HepG2 (cell line): ENCODE measurements at regions not wholly inside any gene's neighbourhood (a gene's known extent, or its start where the extent isn't known, plus 50 kb on each side); places are given as distances from the start of the nearest gene placed in this dataset.

Experiments
- ATAC-seq: fragments of 200-7000 bp; cut with Tn5 transposase; 3 replicates; pipeline ENCODE4 v1.9.1; 2020; ENCODE audit warnings: mild to moderate bottlenecking, moderate library complexity
- BruUV-seq: library from RNA; stranded (reverse); fragments of 400-500 nt; replicated peaks from 2 replicates; lab custom pipeline; 2021; lab: Mats Ljungman, UMichigan
- CTCF ChIA-PET: fragments of 300-600 bp; formaldehyde crosslinking; extraction: SDS; loops from one replicate; lab custom pipeline; 2021; ENCODE audit warnings: low total read pairs, inconsistent platforms, low intra/inter-chr PET ratio; lab: Yijun Ruan, JAX
- POLR2A ChIA-PET: fragments of 350-600 bp; sonication (Branson Sonifier 250); formaldehyde crosslinking; loops from one replicate; lab custom pipeline; 2020; ENCODE audit warnings: antibody characterized with exemption, inconsistent platforms; lab: Yijun Ruan, JAX
- DNase-seq: peaks from one replicate; pipeline ENCODE4 v3.0.0-alpha.2; 2015; ENCODE audit warnings: low spot score
- FAIRE-seq: peaks from 3 replicates; lab custom pipeline; 2011; peaks lifted over from hg19 to GRCh38; lab: Jason Lieb, UNC
- H2AFZ ChIP-seq: one replicate; pipeline ENCODE4 v1.6.1; 2011; ENCODE audit warnings: low read length, inconsistent platforms
- H3K27ac ChIP-seq: fragments of 300-600 bp; 3 replicates; pipeline ENCODE4 v1.8.0; 2011; ENCODE audit warnings: mixed run types, mild to moderate bottlenecking, mixed read lengths, low read length, inconsistent platforms; ENCODE audit not compliant: insufficient read depth; ENCODE audit errors: extremely low read length
- H3K27me3 ChIP-seq, 2 experiments: fragments of 200-600 bp in 1 of 2; 2 replicates in 1 of 2; 3 replicates in 1 of 2; pipeline versions ENCODE4 v1.6.0 to v1.8.0; 2011; ENCODE audit warnings: low read length in 2 of 2, mild to moderate bottlenecking in 2 of 2, moderate library complexity in 2 of 2, inconsistent platforms in 1 of 2; ENCODE audit not compliant: insufficient read depth in 2 of 2, control insufficient read depth in 1 of 2
- H3K36me3 ChIP-seq, 2 experiments: fragments of 200-600 bp in 1 of 2; replicated peaks in 1 of 2; 2 replicates in 1 of 2; 3 replicates in 1 of 2; pipeline versions ENCODE4 v1.5.1 to v1.8.0; 2011; ENCODE audit warnings: low read length in 2 of 2, inconsistent platforms in 1 of 2; ENCODE audit not compliant: insufficient read depth in 2 of 2, control insufficient read depth in 1 of 2
- H3K4me1 ChIP-seq: 2 replicates; pipeline ENCODE4 v1.5.1; 2012; ENCODE audit warnings: low read length, inconsistent platforms; ENCODE audit not compliant: insufficient read depth
- H3K4me2 ChIP-seq: 2 replicates; pipeline ENCODE4 v1.6.0; 2011; ENCODE audit warnings: low read depth, low read length, inconsistent platforms
- H3K4me3 ChIP-seq, 3 experiments: fragments of 200-600 bp in 1 of 3; sonication (generic), shearing (Covaris generic) in 1 of 3; replicated peaks in 1 of 3; 2 replicates each; pipeline ENCODE4 v1.5.1; 2011 to 2016; ENCODE audit warnings: low read length in 3 of 3, inconsistent platforms in 2 of 3, low read depth in 2 of 3, mild to moderate bottlenecking in 2 of 3, control low read depth in 1 of 3, mixed read lengths in 1 of 3; ENCODE audit not compliant: insufficient read depth in 1 of 3
- H3K79me2 ChIP-seq: one replicate; pipeline ENCODE4 v1.6.1; 2011; ENCODE audit warnings: low read length, inconsistent platforms; ENCODE audit not compliant: insufficient read depth
- H3K9ac ChIP-seq: 2 replicates; pipeline ENCODE4 v1.6.0; 2011; ENCODE audit warnings: mild to moderate bottlenecking, low read depth, low read length, inconsistent platforms; ENCODE audit not compliant: insufficient read depth
- H3K9me3 ChIP-seq: 2 replicates; pipeline ENCODE4 v1.5.1; 2012; ENCODE audit warnings: mild to moderate bottlenecking, low read length
- H4K20me1 ChIP-seq: 2 replicates; pipeline ENCODE4 v1.6.0; 2011; ENCODE audit warnings: inconsistent platforms, mild to moderate bottlenecking, low read length, moderate library complexity; ENCODE audit not compliant: insufficient read depth
- HBP1 ChIP-seq: IDR thresholded peaks from 2 replicates; pipeline ENCODE4 v1.6.1; 2016; ENCODE audit warnings: low read depth, control low read depth
- REPIN1 ChIP-seq: sonication (generic); formaldehyde crosslinking; IDR thresholded peaks from 2 replicates; pipeline ENCODE4 v1.8.0; 2022; ENCODE audit warnings: missing genetic modification reagents, low read depth, mild to moderate bottlenecking, borderline replicate concordance
- ZNF446 ChIP-seq: sonication (generic); formaldehyde crosslinking; IDR thresholded peaks from 2 replicates; pipeline ENCODE4 v1.5.0; 2020; ENCODE audit warnings: mild to moderate bottlenecking, missing genetic modification reagents
- ZNF678 ChIP-seq: sonication (generic); formaldehyde crosslinking; IDR thresholded peaks from 2 replicates; pipeline ENCODE4 v1.4.0; 2020; ENCODE audit warnings: mild to moderate bottlenecking, missing genetic modification reagents
- WGBS: methylation state at CpG from one replicate; pipeline ENCODE4 v1.1.6; 2017; ENCODE audit warnings: low lambda C conversion rate; 5-methylcytosine and 5-hydroxymethylcytosine counted together
- in situ Hi-C: cut with HindIII; loops from 2 replicates; pipeline ENCODE4 v1.10.0; 2017; ENCODE audit warnings: low pct_unique_long_range_greater_than_20kb; ENCODE audit not compliant: extremely low pct_ligation_motif_present
- intact Hi-C: fragments of 100-400 bp; cut with micrococcal nuclease; formaldehyde crosslinking; loops from one replicate; pipeline ENCODE4 v1.10.0; 2022; ENCODE audit not compliant: unreplicated experiment
- TF ChIP-seq, protein P1 (sequence below): sonication (generic); formaldehyde crosslinking; IDR thresholded peaks from 2 replicates; pipeline ENCODE4 v1.5.1; 2020; ENCODE audit warnings: mild to moderate bottlenecking, missing genetic modification reagents, moderate library complexity

DNA sequence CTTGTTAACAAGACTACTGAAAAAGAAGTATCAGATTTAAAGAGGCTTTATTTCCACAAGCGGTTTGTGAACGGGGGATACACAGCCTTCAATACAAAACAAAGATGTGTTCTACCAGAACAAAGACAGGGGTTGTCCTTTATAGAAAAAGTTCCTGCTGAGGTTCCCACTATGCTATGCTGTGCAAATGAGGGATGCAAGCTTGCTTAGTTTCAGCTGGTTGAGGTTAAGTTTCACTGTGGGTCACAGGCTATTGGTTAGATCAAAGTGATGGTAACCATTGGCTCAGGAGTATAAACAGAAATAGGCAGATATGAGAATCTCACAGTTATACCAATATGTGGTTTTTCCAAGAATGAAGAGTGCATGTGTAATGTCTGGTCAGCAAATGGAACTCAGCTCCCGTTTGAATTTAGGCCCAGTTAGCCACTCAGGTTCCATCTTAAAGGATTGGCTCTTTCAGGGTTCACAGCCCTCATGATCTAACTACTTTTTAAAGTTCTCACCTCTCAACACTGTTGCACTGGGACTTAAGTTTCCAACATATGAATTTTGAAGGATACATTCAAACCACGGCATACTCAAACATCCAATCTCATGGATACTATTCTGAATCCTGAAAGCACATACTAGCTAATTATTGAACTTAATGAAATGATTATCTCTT, 215.4 kb upstream of the DCN start:
- no peak overlapping the region for H3K9ac ChIP-seq
- in situ Hi-C loops (loop anchor here (25.0 kb wide), 2 partner anchors 1014 to 1214 kb away; no protein-coding TSS in a partner anchor), intact Hi-C loops (no loop called here)
- H3K4me2 ChIP-seq, result no peak overlapping the region
- H3K27ac ChIP-seq, result no peak overlapping the region
- ChIA-PET POLR2A (no interaction called here), CTCF (no interaction called here)
- no peaks in the 10 kb centered on the region for H4K20me1 ChIP-seq
- DNase-seq (no peak), FAIRE-seq (no peak), ATAC-seq (no peak)
- H3K79me2 ChIP-seq, result no peaks in the 10 kb centered on the region
- BruUV-seq, result no TSS peak
- no peaks in the 10 kb centered on the region for H3K27me3 ChIP-seq
- H3K9me3 ChIP-seq, result peaks cover 11% of the 10 kb centered on the region; the same call in 1 of the 2 replicates
- TF ChIP-seq HBP1, result no peak
- TF ChIP-seq ZNF446 (CRISPR knock-in tag), result no peak
- TF ChIP-seq, protein P1, sequence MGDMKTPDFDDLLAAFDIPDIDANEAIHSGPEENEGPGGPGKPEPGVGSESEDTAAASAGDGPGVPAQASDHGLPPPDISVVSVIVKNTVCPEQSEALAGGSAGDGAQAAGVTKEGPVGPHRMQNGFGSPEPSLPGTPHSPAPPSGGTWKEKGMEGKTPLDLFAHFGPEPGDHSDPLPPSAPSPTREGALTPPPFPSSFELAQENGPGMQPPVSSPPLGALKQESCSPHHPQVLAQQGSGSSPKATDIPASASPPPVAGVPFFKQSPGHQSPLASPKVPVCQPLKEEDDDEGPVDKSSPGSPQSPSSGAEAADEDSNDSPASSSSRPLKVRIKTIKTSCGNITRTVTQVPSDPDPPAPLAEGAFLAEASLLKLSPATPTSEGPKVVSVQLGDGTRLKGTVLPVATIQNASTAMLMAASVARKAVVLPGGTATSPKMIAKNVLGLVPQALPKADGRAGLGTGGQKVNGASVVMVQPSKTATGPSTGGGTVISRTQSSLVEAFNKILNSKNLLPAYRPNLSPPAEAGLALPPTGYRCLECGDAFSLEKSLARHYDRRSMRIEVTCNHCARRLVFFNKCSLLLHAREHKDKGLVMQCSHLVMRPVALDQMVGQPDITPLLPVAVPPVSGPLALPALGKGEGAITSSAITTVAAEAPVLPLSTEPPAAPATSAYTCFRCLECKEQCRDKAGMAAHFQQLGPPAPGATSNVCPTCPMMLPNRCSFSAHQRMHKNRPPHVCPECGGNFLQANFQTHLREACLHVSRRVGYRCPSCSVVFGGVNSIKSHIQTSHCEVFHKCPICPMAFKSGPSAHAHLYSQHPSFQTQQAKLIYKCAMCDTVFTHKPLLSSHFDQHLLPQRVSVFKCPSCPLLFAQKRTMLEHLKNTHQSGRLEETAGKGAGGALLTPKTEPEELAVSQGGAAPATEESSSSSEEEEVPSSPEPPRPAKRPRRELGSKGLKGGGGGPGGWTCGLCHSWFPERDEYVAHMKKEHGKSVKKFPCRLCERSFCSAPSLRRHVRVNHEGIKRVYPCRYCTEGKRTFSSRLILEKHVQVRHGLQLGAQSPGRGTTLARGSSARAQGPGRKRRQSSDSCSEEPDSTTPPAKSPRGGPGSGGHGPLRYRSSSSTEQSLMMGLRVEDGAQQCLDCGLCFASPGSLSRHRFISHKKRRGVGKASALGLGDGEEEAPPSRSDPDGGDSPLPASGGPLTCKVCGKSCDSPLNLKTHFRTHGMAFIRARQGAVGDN (CRISPR knock-in tag), result no peak
- TF ChIP-seq REPIN1 (CRISPR knock-in tag), result no peak
- no peak for TF ChIP-seq ZNF678 (CRISPR knock-in tag)
- H3K4me3 ChIP-seq, result no peak overlapping the region
- 13% methylated on average over 4 of the region's 4 CpGs for WGBS
- no peak overlapping the region for H2AFZ ChIP-seq
- H3K4me1 ChIP-seq, result no peaks in the 10 kb centered on the region
- no peaks in the 10 kb centered on the region for H3K36me3 ChIP-seq
